Parathyroid adenoma (tissue), 2 donors: ENCODE measurements at regions not wholly inside any gene's neighbourhood (a gene's known extent, or its start where the extent isn't known, plus 50 kb on each side); places are given as distances from the start of the nearest gene placed in this dataset.
"Not testable (repeated sequence)": the region's sequence is repeated elsewhere in the genome, so short reads cannot be mapped to it uniquely, and the experiment has no call there.

Source experiments
- H2AFZ ChIP-seq: fragments of 300-600 bp; sonication (generic); one replicate; pipeline ENCODE4 v1.7.0; 2017; ENCODE audit warnings: antibody characterized with exemption, mild to moderate bottlenecking
- H3K27ac ChIP-seq: fragments of 300-600 bp; sonication (generic); one replicate; pipeline ENCODE4 v1.7.0; 2017
- H3K27me3 ChIP-seq: fragments of 300-600 bp; sonication (generic); one replicate; pipeline ENCODE4 v1.7.0; 2017; ENCODE audit warnings: low read length; ENCODE audit not compliant: control insufficient read depth, insufficient read depth
- H3K36me3 ChIP-seq: fragments of 300-600 bp; sonication (generic); one replicate; pipeline ENCODE4 v1.7.0; 2017; ENCODE audit warnings: low read length; ENCODE audit not compliant: control insufficient read depth, insufficient read depth
- H3K4me1 ChIP-seq: fragments of 300-600 bp; sonication (generic); one replicate; pipeline ENCODE4 v1.7.0; 2017; ENCODE audit warnings: control low read depth
- H3K4me2 ChIP-seq: fragments of 300-600 bp; sonication (generic); one replicate; pipeline ENCODE4 v1.7.0; 2017; ENCODE audit warnings: low read length
- H3K4me3 ChIP-seq: fragments of 300-600 bp; sonication (generic); one replicate; pipeline ENCODE4 v1.7.0; 2017; ENCODE audit warnings: low read depth, low read length
- H3K79me2 ChIP-seq: fragments of 300-600 bp; sonication (generic); one replicate; pipeline ENCODE4 v1.7.0; 2017; ENCODE audit warnings: control low read depth
- H3K9ac ChIP-seq: fragments of 300-600 bp; sonication (generic); one replicate; pipeline ENCODE4 v1.7.0; 2017; ENCODE audit warnings: mild to moderate bottlenecking
- H3K9me3 ChIP-seq: fragments of 300-600 bp; sonication (generic); one replicate; pipeline ENCODE4 v1.7.0; 2017; ENCODE audit warnings: low read length; ENCODE audit not compliant: control insufficient read depth
- CTCF ChIP-seq: fragments of 300-600 bp; sonication (generic); IDR thresholded peaks from one replicate; pipeline ENCODE4 v1.7.0; 2017; ENCODE audit warnings: antibody characterized with exemption, mild to moderate bottlenecking
- donor health status: primary hyperparathyroidism.

- no peak overlapping the region for H3K4me3 ChIP-seq
- H3K4me1 ChIP-seq = no peaks in the 10 kb centered on the region
- H3K27me3 ChIP-seq = no peaks in the 10 kb centered on the region
- no peak overlapping the region for H2AFZ ChIP-seq
- H3K36me3 ChIP-seq = no peaks in the 10 kb centered on the region
- H3K9ac ChIP-seq = no peak overlapping the region
- TF ChIP-seq CTCF = no peak
- no peak overlapping the region for H3K27ac ChIP-seq
- H3K4me2 ChIP-seq = no peak overlapping the region
- no peaks in the 10 kb centered on the region for H3K79me2 ChIP-seq
- H3K9me3 ChIP-seq = no peaks in the 10 kb centered on the region
Observed at GRCh38 chr5:176754376-176754973, 55.9 kb upstream of the UNC5A start.

- H3K4me2 ChIP-seq, H2AFZ ChIP-seq, H3K4me1 ChIP-seq, H3K9ac ChIP-seq, H3K79me2 ChIP-seq, H3K9me3 ChIP-seq, H3K4me3 ChIP-seq, H3K27me3 ChIP-seq, H3K27ac ChIP-seq, H3K36me3 ChIP-seq: not testable (repeated sequence)
Observed at GRCh38 chr5:176755593-176755992, 54.8 kb upstream of the UNC5A start.

GRCh38 chr5:176757569-176757968 lies 52.8 kb upstream of the UNC5A start:
- not testable (repeated sequence) for H3K4me1 ChIP-seq, H3K36me3 ChIP-seq, H3K4me2 ChIP-seq, H3K27me3 ChIP-seq, H3K4me3 ChIP-seq, H3K27ac ChIP-seq, H3K9ac ChIP-seq, H2AFZ ChIP-seq, H3K9me3 ChIP-seq, H3K79me2 ChIP-seq
